ENCODE measurements at regions not wholly inside any gene's neighbourhood (a gene's known extent, or its start where the extent isn't known, plus 50 kb on each side); places are given as distances from the start of the nearest gene placed in this dataset.

- intact Hi-C loops (cut with micrococcal nuclease) = no loop called here
- Histone ChIP-seq H3K79me2 (ENCODE audit: control insufficient read depth, insufficient read depth, low read length) (no peaks in the 10 kb centered on the region), H3K9ac (replicated peaks; ENCODE audit: extremely low read depth, insufficient read depth, low read length) (no peak overlapping the region), H2AFZ (ENCODE audit: low read depth, low read length) (no peak overlapping the region), H3K4me3 (replicated peaks in 1 of 3; ENCODE audit: insufficient read depth in 1 of 3, low read depth in 1 of 3, low read length in 3 of 3) (no peak overlapping the region), H3K27me3 (ENCODE audit: control insufficient read depth in 2 of 2, insufficient read depth in 2 of 2, low read length in 2 of 2) (no peaks in the 10 kb centered on the region), H3K36me3 (ENCODE audit: control insufficient read depth in 2 of 2, extremely low read depth in 1 of 2, insufficient read depth in 2 of 2, low read length in 2 of 2) (no peaks in the 10 kb centered on the region), H4K20me1 (replicated peaks; ENCODE audit: control insufficient read depth, extremely low read depth, insufficient read depth, low read length) (no peaks in the 10 kb centered on the region), H3K4me1 (ENCODE audit: control insufficient read depth, extremely low read depth, insufficient read depth, low read length) (no peaks in the 10 kb centered on the region), H3K9me1 (replicated peaks; ENCODE audit: control insufficient read depth, extremely low read depth, insufficient read depth, low read length) (no peaks in the 10 kb centered on the region), H3K4me2 (ENCODE audit: insufficient read depth, low read length) (no peak overlapping the region), H3K9me3 (replicated peaks; ENCODE audit: control insufficient read depth, insufficient read depth, low read length) (no peaks in the 10 kb centered on the region), H3K27ac (ENCODE audit: insufficient read depth, low read depth, low read length) (no peak overlapping the region)
- BruUV-seq (replicated peaks) = no TSS peak
- ChIA-PET POLR2A (no interaction called here), CTCF (no interaction called here)
- no peak for DNase-seq (ENCODE audit: low read depth, low spot score)
- TF ChIP-seq JUN (IDR thresholded peaks at IDR 0.05; ENCODE audit: borderline replicate concordance, insufficient read depth, insufficient read length, low read depth) = no peak
- TF ChIP-seq POLR2A (IDR thresholded peaks at IDR 0.05; ENCODE audit: low read depth, low read length) = no peak
- no peak for TF ChIP-seq EZH2 (IDR thresholded peaks at IDR 0.05; ENCODE audit: borderline replicate concordance, low read depth, low read length, severe bottlenecking)
- TF ChIP-seq GATA2 (IDR thresholded peaks at IDR 0.05; ENCODE audit: insufficient read depth, insufficient read length, low read depth, low read length) = no peak
- TF ChIP-seq, protein P1, sequence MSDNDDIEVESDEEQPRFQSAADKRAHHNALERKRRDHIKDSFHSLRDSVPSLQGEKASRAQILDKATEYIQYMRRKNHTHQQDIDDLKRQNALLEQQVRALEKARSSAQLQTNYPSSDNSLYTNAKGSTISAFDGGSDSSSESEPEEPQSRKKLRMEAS (IDR thresholded peaks at IDR 0.05; ENCODE audit: insufficient read depth, insufficient read length) = no peak
- TF ChIP-seq POLR2AphosphoS5 (IDR thresholded peaks at IDR 0.05; ENCODE audit: insufficient read depth, low read depth, low read length) = no peak
- no peak for FAIRE-seq
- dilution Hi-C loops (cut with MboI; ENCODE audit: extremely low pct_ligation_motif_present, low sequenced_read_pairs) = no loop called here
These were observed 742.7 kb upstream of the SLC35B3 start for GRCh38 chr6:9178071-9178470.

DNA sequence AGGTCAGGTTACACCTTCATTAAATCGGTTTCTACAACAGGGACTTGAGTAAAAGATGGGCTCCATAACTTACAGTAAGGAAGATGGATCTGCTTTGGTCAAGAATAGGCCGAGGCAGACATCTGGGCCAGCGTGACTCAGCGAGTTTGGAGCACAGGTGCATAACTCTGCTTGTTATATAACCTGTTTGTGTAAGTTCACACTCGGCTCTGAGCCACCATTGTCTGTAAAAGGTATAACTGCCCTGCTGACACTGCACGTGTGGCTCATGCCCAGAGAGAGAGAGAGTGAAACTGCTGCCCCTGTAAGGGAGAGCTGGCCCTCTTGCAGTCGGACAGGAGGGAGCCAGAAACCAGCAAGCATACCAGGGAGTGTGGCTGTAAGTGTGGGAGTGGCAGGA is 737.9 kb upstream of the SLC35B3 start:
- FAIRE-seq (no peak), DNase-seq (ENCODE audit: low read depth, low spot score) (no peak)
- Histone ChIP-seq H3K27ac (ENCODE audit: insufficient read depth, low read depth, low read length) (no peak overlapping the region), H3K4me1 (ENCODE audit: control insufficient read depth, extremely low read depth, insufficient read depth, low read length) (no peaks in the 10 kb centered on the region), H3K4me2 (ENCODE audit: insufficient read depth, low read length) (no peak overlapping the region), H4K20me1 (replicated peaks; ENCODE audit: control insufficient read depth, extremely low read depth, insufficient read depth, low read length) (no peaks in the 10 kb centered on the region), H3K27me3 (ENCODE audit: control insufficient read depth in 2 of 2, insufficient read depth in 2 of 2, low read length in 2 of 2) (no peaks in the 10 kb centered on the region), H3K4me3 (replicated peaks in 1 of 3; ENCODE audit: insufficient read depth in 1 of 3, low read depth in 1 of 3, low read length in 3 of 3) (no peak overlapping the region), H3K9me1 (replicated peaks; ENCODE audit: control insufficient read depth, extremely low read depth, insufficient read depth, low read length) (no peaks in the 10 kb centered on the region), H3K9me3 (replicated peaks; ENCODE audit: control insufficient read depth, insufficient read depth, low read length) (peaks cover 3% of the 10 kb centered on the region), H3K9ac (replicated peaks; ENCODE audit: extremely low read depth, insufficient read depth, low read length) (no peak overlapping the region), H3K36me3 (ENCODE audit: control insufficient read depth in 2 of 2, extremely low read depth in 1 of 2, insufficient read depth in 2 of 2, low read length in 2 of 2) (no peaks in the 10 kb centered on the region), H2AFZ (ENCODE audit: low read depth, low read length) (no peak overlapping the region), H3K79me2 (ENCODE audit: control insufficient read depth, insufficient read depth, low read length) (no peaks in the 10 kb centered on the region)
- intact Hi-C loops (cut with micrococcal nuclease) (no loop called here), dilution Hi-C loops (cut with MboI; ENCODE audit: extremely low pct_ligation_motif_present, low sequenced_read_pairs) (no loop called here)
- ChIA-PET CTCF (no interaction called here), POLR2A (no interaction called here)
- TF ChIP-seq GATA2 (IDR thresholded peaks at IDR 0.05; ENCODE audit: insufficient read depth, insufficient read length, low read depth, low read length) (no peak), EZH2 (IDR thresholded peaks at IDR 0.05; ENCODE audit: borderline replicate concordance, low read depth, low read length, severe bottlenecking) (no peak), POLR2AphosphoS5 (IDR thresholded peaks at IDR 0.05; ENCODE audit: insufficient read depth, low read depth, low read length) (no peak), MYC (IDR thresholded peaks at IDR 0.05; ENCODE audit: low read depth, low read length) (no peak), FOS (IDR thresholded peaks at IDR 0.05; ENCODE audit: borderline replicate concordance, insufficient read depth, low read length) (no peak), POLR2A (IDR thresholded peaks at IDR 0.05; ENCODE audit: low read depth, low read length) (no peak), JUN (IDR thresholded peaks at IDR 0.05; ENCODE audit: borderline replicate concordance, insufficient read depth, insufficient read length, low read depth) (no peak)
- TF ChIP-seq, protein P2, sequence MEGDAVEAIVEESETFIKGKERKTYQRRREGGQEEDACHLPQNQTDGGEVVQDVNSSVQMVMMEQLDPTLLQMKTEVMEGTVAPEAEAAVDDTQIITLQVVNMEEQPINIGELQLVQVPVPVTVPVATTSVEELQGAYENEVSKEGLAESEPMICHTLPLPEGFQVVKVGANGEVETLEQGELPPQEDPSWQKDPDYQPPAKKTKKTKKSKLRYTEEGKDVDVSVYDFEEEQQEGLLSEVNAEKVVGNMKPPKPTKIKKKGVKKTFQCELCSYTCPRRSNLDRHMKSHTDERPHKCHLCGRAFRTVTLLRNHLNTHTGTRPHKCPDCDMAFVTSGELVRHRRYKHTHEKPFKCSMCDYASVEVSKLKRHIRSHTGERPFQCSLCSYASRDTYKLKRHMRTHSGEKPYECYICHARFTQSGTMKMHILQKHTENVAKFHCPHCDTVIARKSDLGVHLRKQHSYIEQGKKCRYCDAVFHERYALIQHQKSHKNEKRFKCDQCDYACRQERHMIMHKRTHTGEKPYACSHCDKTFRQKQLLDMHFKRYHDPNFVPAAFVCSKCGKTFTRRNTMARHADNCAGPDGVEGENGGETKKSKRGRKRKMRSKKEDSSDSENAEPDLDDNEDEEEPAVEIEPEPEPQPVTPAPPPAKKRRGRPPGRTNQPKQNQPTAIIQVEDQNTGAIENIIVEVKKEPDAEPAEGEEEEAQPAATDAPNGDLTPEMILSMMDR (IDR thresholded peaks at IDR 0.05; ENCODE audit: extremely low read depth in 1 of 2, insufficient read depth in 1 of 2, low read depth in 1 of 2, low read length in 2 of 2) = no peak
- TF ChIP-seq, protein P1 (IDR thresholded peaks at IDR 0.05; ENCODE audit: insufficient read depth, insufficient read length) = no peak
- no TSS peak for BruUV-seq (replicated peaks)
